Iris pigment epithelial cell (primary cell): ENCODE measurements at regions not wholly inside any gene's neighbourhood (a gene's known extent, or its start where the extent isn't known, plus 50 kb on each side); places are given as distances from the start of the nearest gene placed in this dataset.

Experiments used
- DNase-seq: peaks from one replicate; pipeline ENCODE4 v3.0.0-alpha.2; 2011; ENCODE audit warnings: low read depth

- no peak for DNase-seq
Measured at GRCh38 chr22:47994045-47994444, 1231.6 kb downstream of the TBC1D22A start.

GRCh38 chr22:47990481-47990880 lies 1228.0 kb downstream of the TBC1D22A start:
- DNase-seq = no peak

- no peak for DNase-seq
Measured at GRCh38 chr22:47987885-47988515, 1225.5 kb downstream of the TBC1D22A start.

GRCh38 chr22:47976219-47976618 lies 1213.8 kb downstream of the TBC1D22A start:
- no peak for DNase-seq

- no peak for DNase-seq
Measured at GRCh38 chr22:47967831-47968230, 1205.4 kb downstream of the TBC1D22A start.

GRCh38 chr22:47966316-47966715 lies 1203.9 kb downstream of the TBC1D22A start:
- DNase-seq = no peak

GRCh38 chr22:47965896-47966295 lies 1203.4 kb downstream of the TBC1D22A start:
- no peak for DNase-seq

- no peak for DNase-seq
Measured at GRCh38 chr22:47965066-47965465, 1202.6 kb downstream of the TBC1D22A start.

GRCh38 chr22:47963660-47964059 lies 1201.2 kb downstream of the TBC1D22A start:
- no peak for DNase-seq

GRCh38 chr22:47957649-47958048 lies 1195.2 kb downstream of the TBC1D22A start:
- no peak for DNase-seq

GRCh38 chr22:47954107-47954506 lies 1191.7 kb downstream of the TBC1D22A start:
- DNase-seq = no peak

GRCh38 chr22:47944941-47945340 lies 1182.5 kb downstream of the TBC1D22A start:
- DNase-seq = no peak

GRCh38 chr22:47943729-47944700 lies 1181.6 kb downstream of the TBC1D22A start:
- no peak for DNase-seq

GRCh38 chr22:47940211-47940610 lies 1177.8 kb downstream of the TBC1D22A start:
- no peak for DNase-seq

- no peak for DNase-seq
Measured at GRCh38 chr22:47933891-47934290, 1171.4 kb downstream of the TBC1D22A start.

- DNase-seq = no peak
Measured at GRCh38 chr22:47933226-47933625, 1170.8 kb downstream of the TBC1D22A start.

GRCh38 chr22:47929646-47930185 lies 1167.3 kb downstream of the TBC1D22A start:
- no peak for DNase-seq

GRCh38 chr22:47929073-47929472 lies 1166.6 kb downstream of the TBC1D22A start:
- no peak for DNase-seq

GRCh38 chr22:47928631-47929030 lies 1166.2 kb downstream of the TBC1D22A start:
- DNase-seq = no peak

- no peak for DNase-seq
Measured at GRCh38 chr22:47927648-47928210, 1165.3 kb downstream of the TBC1D22A start.

GRCh38 chr22:47923011-47923427 lies 1160.6 kb downstream of the TBC1D22A start:
- DNase-seq = no peak

GRCh38 chr22:47921906-47922305 lies 1159.5 kb downstream of the TBC1D22A start:
- DNase-seq = no peak
